SIG-M5 treated with dmso at 0.1 percent for 504 hours (cell line): ENCODE measurements at regions not wholly inside any gene's neighbourhood (a gene's known extent, or its start where the extent isn't known, plus 50 kb on each side); places are given as distances from the start of the nearest gene placed in this dataset.

Experiments
- DNase-seq: peaks from one replicate; lab custom pipeline; 2025; ENCODE audit not compliant: unreplicated experiment; lab: John Stamatoyannopoulos, UW

GRCh38 chr2:126446106-126446695 lies 209.8 kb upstream of the GYPC start:
- no peak for DNase-seq

- no peak for DNase-seq
Measured at GRCh38 chr2:126448611-126449010, 207.3 kb upstream of the GYPC start.

GRCh38 chr2:126449677-126450076 lies 206.3 kb upstream of the GYPC start:
- no peak for DNase-seq

- no peak for DNase-seq
Measured at GRCh38 chr2:126463892-126464674, 191.9 kb upstream of the GYPC start.

- no peak for DNase-seq
Measured at GRCh38 chr2:126467367-126468054, 188.4 kb upstream of the GYPC start.

GRCh38 chr2:126475031-126475430 lies 180.9 kb upstream of the GYPC start:
- DNase-seq: no peak

- no peak for DNase-seq
Measured at GRCh38 chr2:126476691-126477090, 179.3 kb upstream of the GYPC start.

GRCh38 chr2:126480033-126480432 lies 175.9 kb upstream of the GYPC start:
- no peak for DNase-seq

- peak; percentile 1 for DNase-seq
Measured at GRCh38 chr2:126482582-126483464, 173.1 kb upstream of the GYPC start.

GRCh38 chr2:126494593-126494992 lies 161.4 kb upstream of the GYPC start:
- no peak for DNase-seq

- DNase-seq: no peak
Measured at GRCh38 chr2:126495189-126495588, 160.8 kb upstream of the GYPC start.

GRCh38 chr2:126496493-126496892 lies 159.5 kb upstream of the GYPC start:
- DNase-seq: no peak

GRCh38 chr2:126503476-126503875 lies 152.5 kb upstream of the GYPC start:
- DNase-seq: no peak

- no peak for DNase-seq
Measured at GRCh38 chr2:126504949-126505348, 151.0 kb upstream of the GYPC start.

- no peak for DNase-seq
Measured at GRCh38 chr2:126506786-126507185, 149.2 kb upstream of the GYPC start.

GRCh38 chr2:126507425-126507911 lies 148.5 kb upstream of the GYPC start:
- DNase-seq: no peak

- DNase-seq: no peak
Measured at GRCh38 chr2:126510356-126510755, 145.6 kb upstream of the GYPC start.

- DNase-seq: no peak
Measured at GRCh38 chr2:126510960-126511359, 145.0 kb upstream of the GYPC start.

GRCh38 chr2:126512026-126512425 lies 143.9 kb upstream of the GYPC start:
- no peak for DNase-seq

GRCh38 chr2:126513033-126513432 lies 142.9 kb upstream of the GYPC start:
- no peak for DNase-seq

- no peak for DNase-seq
Measured at GRCh38 chr2:126515471-126515870, 140.5 kb upstream of the GYPC start.
